NCI-H128 (cell line): ENCODE measurements at regions not wholly inside any gene's neighbourhood (a gene's known extent, or its start where the extent isn't known, plus 50 kb on each side); places are given as distances from the start of the nearest gene placed in this dataset.
"Not testable (repeated sequence)": the region's sequence is repeated elsewhere in the genome, so short reads cannot be mapped to it uniquely, and the experiment has no call there.

Experiments used
- DNase-seq: peaks from one replicate; lab custom pipeline; 2025; ENCODE audit not compliant: unreplicated experiment; lab: John Stamatoyannopoulos, UW

DNA sequence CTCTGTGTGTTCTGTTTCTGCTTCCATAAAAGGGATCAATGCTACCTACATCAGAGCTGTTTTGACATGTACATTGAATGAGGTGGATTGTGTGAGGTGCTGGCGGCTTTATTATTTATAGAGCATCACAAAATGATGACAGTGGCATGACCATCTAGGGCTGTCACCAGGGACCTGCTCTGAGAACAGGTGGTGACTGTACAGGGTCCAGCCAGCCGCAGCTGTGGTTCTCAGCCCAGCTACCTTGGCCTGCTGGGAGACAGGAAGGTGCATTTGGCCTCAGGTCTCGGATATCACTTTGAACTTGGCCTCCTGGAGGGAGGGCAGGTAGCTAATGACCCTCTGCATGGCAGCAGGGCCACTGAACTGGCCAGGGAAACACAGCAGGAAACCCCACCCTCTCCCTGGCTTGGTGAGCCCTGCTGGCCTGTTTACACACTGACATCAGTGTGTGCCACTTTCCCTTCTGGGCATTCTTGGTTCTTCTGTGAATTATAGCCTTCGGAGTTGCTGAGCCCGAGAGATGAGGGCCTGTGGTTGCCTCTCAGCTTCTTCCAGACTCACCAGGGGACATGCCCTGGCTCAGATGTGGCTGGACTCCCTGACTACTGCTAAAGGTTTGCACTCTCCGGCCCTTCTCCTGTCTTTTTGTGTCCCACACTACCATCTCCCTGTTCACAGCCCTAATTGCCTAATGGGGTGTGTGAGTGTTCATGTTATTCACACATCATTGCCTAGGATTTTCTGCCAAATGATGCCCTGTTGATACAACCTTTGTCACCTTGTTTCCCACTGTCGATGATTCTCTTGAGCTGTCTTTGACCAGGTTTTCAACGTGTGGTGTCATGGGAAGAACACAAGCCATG lies 109.2 kb upstream of the RAB12 start:
- no peak for DNase-seq

DNA sequence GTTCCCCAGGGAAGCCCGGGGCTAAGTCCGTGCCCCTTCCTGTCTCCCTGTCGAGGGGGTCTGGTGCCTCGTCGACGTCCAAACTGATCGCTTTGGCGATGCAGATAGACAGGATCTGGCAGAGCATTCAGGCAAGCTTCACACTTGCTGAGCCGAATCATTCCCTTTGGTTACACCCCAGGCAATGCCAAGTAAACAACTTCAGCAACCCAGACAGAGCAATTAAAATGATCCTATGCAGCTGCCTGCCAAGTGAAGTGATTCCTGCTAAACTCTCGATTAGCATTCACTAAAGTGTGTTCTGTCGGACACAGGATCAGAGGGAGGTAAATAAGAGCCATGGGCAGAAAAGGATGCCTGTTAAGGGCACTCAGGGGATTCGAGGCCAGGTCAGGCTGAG lies 108.2 kb upstream of the RAB12 start:
- peak; percentile 70 for DNase-seq

DNA sequence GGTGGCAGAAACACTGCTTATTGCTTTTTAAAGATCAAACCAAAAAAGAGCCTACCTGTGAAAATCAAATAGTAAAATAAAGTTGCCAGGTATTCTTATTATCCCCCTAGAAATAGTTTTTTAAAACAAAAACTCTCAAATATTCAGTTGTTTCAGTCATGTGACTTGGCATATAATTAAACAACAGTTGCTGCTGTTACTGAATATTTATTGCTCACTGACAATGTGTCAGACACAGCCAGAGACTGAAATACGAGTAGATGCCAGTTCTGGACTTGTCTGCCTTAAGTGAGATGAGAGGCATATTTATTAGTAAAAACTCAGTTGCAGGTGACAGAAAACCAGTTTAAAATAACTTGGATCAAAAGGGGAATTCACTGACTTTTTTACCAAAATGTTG lies 106.0 kb upstream of the RAB12 start:
- no peak for DNase-seq

DNA sequence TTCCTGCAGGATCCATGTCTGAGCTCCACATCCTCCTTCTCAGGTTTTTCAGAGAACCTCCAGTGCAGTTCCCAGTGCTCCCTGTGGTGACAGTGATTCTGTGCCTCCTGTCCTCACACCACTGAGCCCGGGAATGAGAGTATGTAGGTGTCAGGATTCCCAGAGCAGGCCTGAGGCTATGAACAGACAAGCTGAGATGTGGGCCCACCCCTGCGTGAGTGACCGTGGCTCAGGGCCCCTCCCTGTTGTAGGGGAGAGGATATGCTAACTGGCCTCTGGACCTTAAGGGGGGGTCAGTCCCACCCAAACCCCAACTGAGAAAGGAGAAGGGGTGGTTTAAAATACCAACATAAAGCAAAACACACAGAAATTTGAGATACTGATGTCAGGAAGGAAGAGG lies 104.8 kb upstream of the RAB12 start:
- DNase-seq: no peak

DNA sequence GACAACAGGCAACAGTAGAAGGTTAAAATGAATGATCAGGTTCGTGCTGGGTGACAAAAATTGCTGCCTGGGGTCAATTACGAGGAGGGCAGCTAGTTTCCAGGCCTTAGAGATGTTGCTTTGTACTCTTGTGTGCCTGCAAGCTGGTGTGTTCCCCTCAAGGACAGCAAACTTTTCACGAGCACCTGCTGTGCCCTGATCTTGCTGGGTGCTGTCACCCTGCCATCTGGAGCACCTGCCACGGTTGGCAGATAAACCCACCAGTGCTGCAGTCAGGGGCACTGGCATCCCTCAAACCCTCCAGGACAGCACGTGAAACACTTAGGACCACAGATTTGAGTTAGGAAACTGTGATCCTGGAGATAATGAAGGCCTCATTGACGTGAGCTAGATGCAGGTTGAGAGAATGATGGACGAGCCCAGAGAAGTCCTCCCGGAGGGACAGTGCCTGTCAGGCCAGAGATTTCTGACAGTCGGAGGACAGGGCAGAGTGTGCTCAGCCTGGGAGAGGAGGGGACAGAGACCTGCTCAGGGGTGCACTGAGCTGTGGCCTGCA lies 104.3 kb upstream of the RAB12 start:
- DNase-seq: no peak

- DNase-seq: no peak
Observed at GRCh38 chr18:8506251-8507049, 102.8 kb upstream of the RAB12 start.

DNA sequence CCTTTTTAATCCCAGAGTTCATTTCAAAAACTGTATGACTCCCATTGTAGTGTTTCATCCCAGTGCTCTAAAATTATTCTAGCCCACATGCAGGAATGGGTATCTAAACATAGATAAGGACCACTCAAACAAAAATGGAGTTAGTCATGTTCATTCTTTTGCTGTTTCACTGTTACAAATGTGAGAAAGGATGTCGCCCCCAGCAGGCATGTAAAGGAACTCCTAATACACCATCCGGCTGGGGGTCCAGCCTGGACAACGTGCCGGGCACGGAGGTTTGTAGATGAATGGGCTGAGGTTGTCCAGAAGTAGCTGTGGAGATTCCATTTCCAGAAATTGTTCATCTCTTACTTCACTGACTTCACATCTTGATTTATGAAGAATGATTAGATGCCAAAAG lies 101.9 kb upstream of the RAB12 start:
- no peak for DNase-seq

DNA sequence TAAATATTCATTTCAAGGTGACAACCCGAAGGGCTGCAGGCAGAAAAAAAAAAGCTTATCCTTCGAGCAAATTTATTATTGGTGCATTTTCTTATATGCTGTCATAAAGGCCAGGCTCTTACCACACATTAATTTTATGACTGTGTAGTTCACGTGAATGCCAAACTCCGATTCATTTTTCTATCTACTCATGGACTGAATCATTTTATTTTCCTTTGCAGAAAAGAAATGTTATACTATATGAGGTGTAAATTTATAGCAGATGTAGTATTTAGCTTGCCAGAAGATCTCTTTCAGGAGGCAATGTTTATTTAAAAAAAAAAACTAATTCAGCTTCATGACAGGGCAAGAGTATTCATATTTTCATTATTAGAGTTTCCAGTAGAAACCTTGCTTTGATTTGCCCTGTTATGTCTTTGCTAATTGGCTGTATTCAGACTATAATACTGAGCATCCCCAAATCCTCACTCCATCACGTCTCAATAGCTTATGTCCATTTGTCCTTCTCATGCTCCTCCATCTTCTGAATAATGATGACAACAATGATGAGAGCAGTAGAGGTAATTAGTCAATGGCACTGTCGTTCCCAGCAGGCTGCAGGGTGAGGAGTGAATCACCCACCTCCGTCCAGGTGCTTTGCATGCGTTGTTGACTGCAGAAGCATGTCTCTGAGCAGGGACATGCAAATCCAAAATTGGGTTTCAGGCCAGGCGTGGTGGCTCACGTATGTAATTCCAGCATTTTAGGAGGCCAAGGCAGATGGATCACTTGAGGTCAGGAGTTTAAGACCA lies 101.1 kb upstream of the RAB12 start:
- DNase-seq: no peak

- no peak for DNase-seq
Observed at GRCh38 chr18:8513249-8513648, 96.0 kb upstream of the RAB12 start.

DNA sequence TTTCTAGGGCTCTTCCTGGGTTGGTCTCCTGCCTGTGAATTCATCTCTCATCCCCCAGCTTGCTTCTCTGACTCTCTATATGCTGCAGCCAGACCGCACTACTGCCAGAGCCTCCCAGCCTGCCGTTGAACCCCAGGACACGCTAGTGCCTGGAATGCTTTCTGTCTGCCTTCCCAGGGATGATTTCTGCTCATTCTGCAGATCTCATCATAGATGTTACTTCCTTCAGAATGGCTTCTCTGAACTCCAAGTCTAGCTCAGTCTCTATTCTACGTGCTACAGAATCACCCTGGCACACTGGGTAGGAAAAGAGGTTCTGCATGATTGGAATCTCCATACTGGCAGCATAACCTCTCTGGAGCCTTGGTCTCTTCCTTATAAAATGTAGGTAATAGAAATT lies 94.8 kb upstream of the RAB12 start:
- no peak for DNase-seq

- DNase-seq: no peak
Observed at GRCh38 chr18:8515142-8515865, 93.9 kb upstream of the RAB12 start.

DNA sequence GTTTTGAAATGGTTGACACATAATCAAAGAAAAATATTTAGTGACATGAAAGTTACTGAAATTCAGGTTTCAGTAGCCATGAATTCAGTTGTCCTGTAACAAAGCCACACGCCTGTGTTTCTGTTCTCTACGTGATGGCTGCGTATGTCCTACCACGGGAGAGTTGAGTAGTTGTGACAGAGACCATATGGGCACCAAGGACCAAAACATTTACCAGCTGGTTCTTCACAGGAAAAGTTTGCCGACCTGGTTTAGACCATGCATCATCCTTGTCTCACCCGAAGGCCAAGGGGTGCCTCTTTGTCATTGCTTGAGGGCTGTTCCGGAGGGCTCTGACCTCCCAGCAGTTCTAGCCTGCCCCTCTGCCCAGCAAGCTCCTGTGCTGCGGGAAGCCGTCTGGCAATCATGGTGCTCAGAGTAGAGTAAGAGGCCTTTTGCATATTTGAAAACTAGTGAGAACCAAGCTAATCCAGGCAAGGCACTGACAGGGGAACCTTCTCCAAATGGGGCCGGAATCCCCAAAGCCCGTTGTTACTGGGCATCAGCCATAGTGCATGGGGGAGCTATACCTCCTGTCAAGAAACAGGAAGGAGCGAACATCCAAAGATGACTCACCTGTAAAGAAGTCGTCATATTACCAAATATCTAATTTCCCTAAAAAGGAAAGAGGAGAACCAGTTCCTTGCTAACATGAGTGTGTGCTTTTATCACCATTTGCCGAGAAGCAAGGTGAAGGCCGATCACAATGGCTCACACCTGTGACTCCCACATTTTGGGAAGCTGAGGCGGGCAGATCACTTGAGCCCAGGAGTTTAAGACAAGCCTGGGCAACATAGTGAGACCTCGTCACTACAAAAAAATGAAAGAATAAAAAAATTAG lies 92.6 kb upstream of the RAB12 start:
- no peak for DNase-seq

DNA sequence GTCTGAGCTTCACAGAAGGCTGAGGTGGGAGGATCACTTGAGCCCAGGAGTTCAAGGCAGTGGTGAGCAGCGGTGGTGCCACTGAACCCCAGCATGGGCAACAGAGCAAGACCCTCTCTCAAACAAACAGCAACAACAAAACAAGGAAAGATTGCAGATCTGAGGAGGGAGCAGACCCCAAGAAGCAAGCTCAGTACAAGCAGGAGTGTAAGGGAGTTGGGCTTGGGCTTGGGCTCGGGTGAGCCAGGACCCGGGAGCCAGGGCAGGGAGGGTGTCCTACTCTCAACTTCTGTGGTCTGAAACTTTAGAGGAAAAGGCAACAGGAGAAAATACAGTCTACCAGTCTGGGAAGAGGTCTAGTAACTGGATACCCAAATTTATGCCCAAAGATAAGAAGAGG lies 92.0 kb upstream of the RAB12 start:
- DNase-seq: no peak

- no peak for DNase-seq
Observed at GRCh38 chr18:8519102-8519501, 90.1 kb upstream of the RAB12 start.

- no peak for DNase-seq
Observed at GRCh38 chr18:8520266-8520665, 89.0 kb upstream of the RAB12 start.

- DNase-seq: no peak
Observed at GRCh38 chr18:8522756-8523155, 86.5 kb upstream of the RAB12 start.

DNA sequence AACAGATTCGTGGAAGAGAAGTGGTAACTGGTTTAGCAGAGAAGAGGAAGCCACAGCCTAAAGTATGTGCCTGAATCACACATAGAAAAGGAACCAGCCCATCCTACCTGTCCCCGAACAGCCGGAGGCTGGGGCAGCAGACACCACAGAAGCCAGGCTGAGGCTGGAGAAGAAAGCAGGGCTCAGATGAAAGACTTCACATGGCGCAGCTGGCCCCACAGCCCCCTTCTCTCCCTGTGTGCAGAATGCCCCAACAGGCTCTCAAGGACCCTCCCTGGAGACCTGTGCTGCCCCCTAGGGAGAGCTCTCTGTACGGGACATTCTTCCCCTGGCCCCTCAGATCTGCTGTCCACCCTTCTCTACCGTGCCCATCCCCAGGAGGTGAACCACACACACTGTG lies 83.5 kb upstream of the RAB12 start:
- no peak for DNase-seq

DNA sequence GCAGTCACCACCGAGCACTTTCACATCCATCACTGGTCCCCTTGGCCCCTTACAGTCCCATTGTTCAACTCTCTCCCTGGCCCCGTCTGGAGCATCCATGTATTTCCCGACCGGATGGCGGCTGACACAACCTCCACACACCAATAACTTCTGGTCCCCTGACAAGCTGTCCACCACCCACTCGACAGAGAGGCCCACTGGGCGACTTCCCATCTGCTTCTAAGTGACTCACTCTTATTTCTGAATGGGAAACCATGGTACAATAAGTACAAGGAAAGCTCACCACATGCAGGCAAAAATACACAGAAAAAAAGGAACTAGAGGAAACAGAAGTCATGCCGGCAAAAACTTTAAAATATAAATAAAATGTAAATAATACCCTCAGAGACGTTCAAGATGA lies 82.9 kb upstream of the RAB12 start:
- no peak for DNase-seq

GRCh38 chr18:8529609-8530008 lies 79.6 kb upstream of the RAB12 start:
- DNase-seq: no peak

DNA sequence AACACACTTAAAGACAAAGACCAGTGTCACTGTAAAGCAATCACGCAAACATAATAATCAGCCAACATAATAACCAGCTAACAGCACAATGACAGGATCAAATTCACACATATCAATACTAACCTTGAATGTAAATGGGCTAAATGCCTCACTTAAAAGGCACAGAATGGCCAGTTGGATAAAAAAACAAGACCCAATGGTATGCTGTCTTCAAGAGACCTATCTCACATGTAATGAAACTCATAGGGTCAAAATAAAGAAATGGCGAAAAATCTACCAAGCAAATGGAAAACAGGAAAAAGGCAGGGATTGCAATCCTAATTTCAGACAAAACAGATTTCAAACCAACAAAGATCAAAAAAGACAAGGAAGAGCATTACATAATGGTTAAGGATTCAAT lies 78.2 kb upstream of the RAB12 start:
- not testable (repeated sequence) for DNase-seq
